ENCODE measurements at regions not wholly inside any gene's neighbourhood (a gene's known extent, or its start where the extent isn't known, plus 50 kb on each side); places are given as distances from the start of the nearest gene placed in this dataset.

DNA sequence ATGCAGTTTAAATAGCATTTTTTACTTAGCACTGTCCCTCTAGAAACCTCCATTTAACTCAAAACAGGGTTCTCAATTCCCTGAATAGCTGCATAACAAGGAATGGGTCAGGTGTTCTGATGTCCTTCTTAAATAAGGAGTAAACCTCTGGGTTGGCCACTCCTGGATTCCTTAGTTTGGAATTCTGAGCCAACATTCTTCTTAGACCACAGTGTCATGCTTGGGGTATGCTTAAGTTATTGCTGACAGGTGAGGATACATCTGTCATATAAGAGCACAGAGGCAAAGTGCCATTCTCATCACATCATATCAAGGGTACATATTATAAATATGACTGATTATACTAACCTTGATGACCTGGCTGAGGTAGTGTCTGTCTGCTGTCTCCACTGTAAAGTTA, 179.9 kb upstream of the SEMA6A start:
- H3K4me3 ChIP-seq (replicated peaks; ENCODE audit: low read depth, low read length), result no peak overlapping the region
- TF ChIP-seq, protein P1, sequence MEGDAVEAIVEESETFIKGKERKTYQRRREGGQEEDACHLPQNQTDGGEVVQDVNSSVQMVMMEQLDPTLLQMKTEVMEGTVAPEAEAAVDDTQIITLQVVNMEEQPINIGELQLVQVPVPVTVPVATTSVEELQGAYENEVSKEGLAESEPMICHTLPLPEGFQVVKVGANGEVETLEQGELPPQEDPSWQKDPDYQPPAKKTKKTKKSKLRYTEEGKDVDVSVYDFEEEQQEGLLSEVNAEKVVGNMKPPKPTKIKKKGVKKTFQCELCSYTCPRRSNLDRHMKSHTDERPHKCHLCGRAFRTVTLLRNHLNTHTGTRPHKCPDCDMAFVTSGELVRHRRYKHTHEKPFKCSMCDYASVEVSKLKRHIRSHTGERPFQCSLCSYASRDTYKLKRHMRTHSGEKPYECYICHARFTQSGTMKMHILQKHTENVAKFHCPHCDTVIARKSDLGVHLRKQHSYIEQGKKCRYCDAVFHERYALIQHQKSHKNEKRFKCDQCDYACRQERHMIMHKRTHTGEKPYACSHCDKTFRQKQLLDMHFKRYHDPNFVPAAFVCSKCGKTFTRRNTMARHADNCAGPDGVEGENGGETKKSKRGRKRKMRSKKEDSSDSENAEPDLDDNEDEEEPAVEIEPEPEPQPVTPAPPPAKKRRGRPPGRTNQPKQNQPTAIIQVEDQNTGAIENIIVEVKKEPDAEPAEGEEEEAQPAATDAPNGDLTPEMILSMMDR (IDR thresholded peaks at IDR 0.05; ENCODE audit: insufficient read depth, low read length, poor library complexity, severe bottlenecking), result no peak
- DNase-seq (ENCODE audit: extremely low read depth, insufficient read length), result no peak
- H3K27me3 ChIP-seq (replicated peaks; ENCODE audit: control insufficient read depth, insufficient read depth, low read length), result no peaks in the 10 kb centered on the region; the same call in 1 of the 2 replicates
- no peaks in the 10 kb centered on the region for H3K36me3 ChIP-seq (ENCODE audit: control insufficient read depth, insufficient read depth, low read length)

DNA sequence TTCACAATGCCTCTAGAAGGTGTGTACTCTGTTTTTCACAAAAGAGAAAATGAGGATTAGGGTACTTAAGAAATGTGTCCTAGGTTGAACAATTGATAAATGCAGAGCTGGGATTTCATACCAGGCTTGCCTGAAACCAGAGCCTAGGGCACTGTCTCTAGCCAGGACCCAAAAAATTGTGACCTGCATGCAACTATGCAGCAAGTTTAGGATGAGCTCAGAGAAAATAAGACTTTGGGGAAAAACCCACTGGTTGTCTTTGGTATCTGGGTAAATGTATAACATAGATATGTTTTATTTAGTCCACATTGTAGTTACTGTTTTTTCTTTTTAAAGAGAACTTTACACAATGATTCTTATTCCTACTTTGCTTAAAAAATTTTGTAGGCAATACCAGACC, 177.1 kb upstream of the SEMA6A start:
- TF ChIP-seq, protein P1 (IDR thresholded peaks at IDR 0.05; ENCODE audit: insufficient read depth, low read length, poor library complexity, severe bottlenecking), result no peak
- H3K4me3 ChIP-seq (replicated peaks; ENCODE audit: low read depth, low read length), result no peak overlapping the region
- no peaks in the 10 kb centered on the region for H3K36me3 ChIP-seq (ENCODE audit: control insufficient read depth, insufficient read depth, low read length)
- H3K27me3 ChIP-seq (replicated peaks; ENCODE audit: control insufficient read depth, insufficient read depth, low read length), result no peaks in the 10 kb centered on the region; the same call in 1 of the 2 replicates
- no peak for DNase-seq (ENCODE audit: extremely low read depth, insufficient read length)

DNA sequence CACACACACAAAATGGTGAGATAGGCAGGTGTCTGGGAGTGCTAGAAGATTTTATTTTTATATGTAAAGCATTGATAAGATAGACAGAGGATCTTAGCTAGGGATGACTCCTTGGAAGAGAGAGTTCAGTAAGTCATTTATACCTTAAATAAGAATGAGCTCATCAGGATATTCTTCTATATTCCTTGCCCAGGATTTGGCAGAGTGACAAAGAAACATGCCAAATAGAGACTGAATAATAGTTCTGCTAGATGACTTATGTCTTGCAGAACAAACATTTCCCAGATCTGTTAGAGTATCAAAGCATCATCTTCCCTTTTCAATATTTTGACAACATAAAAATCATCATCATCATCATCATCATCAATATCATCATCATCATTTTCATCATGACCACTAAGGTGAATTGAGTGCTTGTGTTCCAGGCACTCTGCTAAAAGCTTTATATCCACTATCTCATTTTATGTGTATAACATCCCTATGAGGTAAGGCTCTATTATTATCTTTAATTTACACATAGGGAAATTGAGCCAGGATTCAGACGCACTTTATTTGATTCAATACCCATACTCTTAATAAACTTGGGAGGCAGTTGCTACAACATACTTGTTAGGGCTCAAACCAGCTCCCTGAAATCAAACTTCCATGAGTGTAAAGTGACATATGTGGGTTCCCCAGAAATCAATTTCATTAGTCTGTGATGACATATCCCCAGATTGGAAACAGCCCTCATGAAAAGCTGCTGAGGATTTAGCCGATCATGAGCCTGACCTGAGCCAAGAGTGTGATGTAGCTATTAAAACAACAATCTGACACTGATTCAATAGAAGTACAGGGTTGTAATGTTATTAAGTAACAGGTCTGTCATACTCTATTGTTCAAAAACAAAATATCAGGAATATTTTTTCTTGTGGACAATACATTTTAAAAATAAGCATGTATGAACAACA, 176.3 kb upstream of the SEMA6A start:
- DNase-seq (ENCODE audit: extremely low read depth, insufficient read length), result no peak
- H3K4me3 ChIP-seq (replicated peaks; ENCODE audit: low read depth, low read length), result no peak overlapping the region
- no peaks in the 10 kb centered on the region for H3K36me3 ChIP-seq (ENCODE audit: control insufficient read depth, insufficient read depth, low read length)
- TF ChIP-seq, protein P1 (IDR thresholded peaks at IDR 0.05; ENCODE audit: insufficient read depth, low read length, poor library complexity, severe bottlenecking), result no peak
- no peaks in the 10 kb centered on the region; the same call in 1 of the 2 replicates for H3K27me3 ChIP-seq (replicated peaks; ENCODE audit: control insufficient read depth, insufficient read depth, low read length)

DNA sequence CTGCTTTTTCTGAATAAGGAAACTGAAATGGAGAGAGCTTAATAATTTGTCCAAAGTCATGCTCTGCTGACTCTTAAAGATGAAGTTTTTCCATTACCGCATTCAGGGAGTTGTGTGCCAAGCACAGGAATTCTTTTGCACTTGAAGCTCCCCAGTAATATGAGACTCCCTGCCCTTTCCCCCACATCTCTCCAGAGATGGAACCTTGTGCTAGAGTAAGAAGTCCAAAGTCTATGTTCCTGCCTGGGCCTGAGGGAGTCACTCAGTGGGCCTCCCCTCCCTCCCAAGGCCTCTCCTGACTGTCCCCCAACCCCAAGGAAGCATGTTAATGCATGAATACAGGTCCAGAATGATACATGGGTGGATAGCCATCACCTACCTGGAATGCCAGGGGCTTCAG, 173.3 kb upstream of the SEMA6A start:
- no peak overlapping the region for H3K4me3 ChIP-seq (replicated peaks; ENCODE audit: low read depth, low read length)
- H3K27me3 ChIP-seq (replicated peaks; ENCODE audit: control insufficient read depth, insufficient read depth, low read length), result no peaks in the 10 kb centered on the region; the same call in 1 of the 2 replicates
- TF ChIP-seq, protein P1 (IDR thresholded peaks at IDR 0.05; ENCODE audit: insufficient read depth, low read length, poor library complexity, severe bottlenecking), result no peak
- no peaks in the 10 kb centered on the region for H3K36me3 ChIP-seq (ENCODE audit: control insufficient read depth, insufficient read depth, low read length)
- no peak for DNase-seq (ENCODE audit: extremely low read depth, insufficient read length)

DNA sequence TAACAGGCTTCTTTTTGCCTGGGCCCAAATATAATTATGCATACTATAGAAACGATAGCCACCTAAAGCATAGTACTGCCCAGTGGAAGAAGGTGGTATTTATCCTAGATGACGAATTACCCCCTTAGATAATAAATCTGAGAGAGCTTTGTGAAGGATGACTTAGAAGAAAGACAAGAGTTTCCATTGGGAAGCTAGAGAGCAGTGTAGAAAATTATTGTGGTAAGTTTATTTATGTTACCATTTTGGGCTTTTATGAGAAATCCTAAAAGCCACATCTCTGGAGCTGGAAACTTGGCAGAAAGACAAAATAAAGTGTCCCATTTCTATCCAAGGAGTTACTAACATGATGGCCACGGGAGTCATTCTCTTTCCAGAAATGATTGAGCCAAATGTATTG, 172.0 kb upstream of the SEMA6A start:
- TF ChIP-seq, protein P1 (IDR thresholded peaks at IDR 0.05; ENCODE audit: insufficient read depth, low read length, poor library complexity, severe bottlenecking), result no peak
- DNase-seq (ENCODE audit: extremely low read depth, insufficient read length), result no peak
- Histone ChIP-seq H3K4me3 (replicated peaks; ENCODE audit: low read depth, low read length) (no peak overlapping the region), H3K36me3 (ENCODE audit: control insufficient read depth, insufficient read depth, low read length) (no peaks in the 10 kb centered on the region), H3K27me3 (replicated peaks; ENCODE audit: control insufficient read depth, insufficient read depth, low read length) (no peaks in the 10 kb centered on the region)

All from GM06990 (cell line).